GM19467 (cell line): ENCODE measurements at regions not wholly inside any gene's neighbourhood (a gene's known extent, or its start where the extent isn't known, plus 50 kb on each side); places are given as distances from the start of the nearest gene placed in this dataset.

ENCODE experiments used
- ATAC-seq: cut with Tn5 transposase; IDR thresholded peaks from one replicate; pipeline ENCODE4 v1.9.1; 2021; ENCODE audit warnings: mild to moderate bottlenecking, moderate library complexity; ENCODE audit not compliant: unreplicated experiment

DNA sequence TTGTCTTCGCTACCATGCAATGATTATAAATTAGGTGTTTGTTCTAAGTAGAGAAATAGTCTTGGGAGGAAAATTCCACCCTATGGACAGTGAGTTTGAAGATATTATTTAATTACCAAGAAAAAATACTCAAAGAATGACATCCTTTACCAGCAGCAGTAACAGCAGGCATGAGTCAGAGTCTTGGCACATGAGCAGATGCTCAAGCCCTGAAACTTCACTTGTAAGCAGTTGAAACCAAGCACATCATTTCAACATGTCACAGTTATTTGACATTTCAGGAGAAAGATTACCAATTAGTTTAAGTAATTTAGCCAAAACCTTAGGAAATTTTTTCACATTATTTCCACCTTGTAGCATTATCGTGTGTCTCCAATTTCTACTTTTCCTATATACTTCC lies 99.2 kb downstream of the C12orf50 start:
- ATAC-seq = no peak

DNA sequence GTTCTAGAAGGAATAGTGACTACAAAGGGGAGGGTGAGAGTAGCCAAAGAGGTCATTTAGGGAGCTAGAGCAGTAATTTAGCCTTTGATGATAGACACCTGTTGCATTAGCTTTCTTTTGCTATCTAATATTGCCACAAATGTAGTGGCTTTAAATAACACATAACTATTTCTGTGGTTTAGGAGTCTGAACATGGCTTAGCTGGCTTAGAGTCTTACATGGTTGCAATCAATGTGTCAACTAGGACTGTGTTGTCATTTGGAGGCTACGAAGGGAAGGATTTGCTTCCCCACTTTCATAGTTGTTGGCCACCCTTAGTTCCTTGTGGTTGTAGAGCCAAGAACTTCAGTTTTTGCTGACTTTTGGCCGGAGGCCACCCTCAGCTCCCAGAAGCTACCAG lies 99.9 kb downstream of the C12orf50 start:
- ATAC-seq = no peak

DNA sequence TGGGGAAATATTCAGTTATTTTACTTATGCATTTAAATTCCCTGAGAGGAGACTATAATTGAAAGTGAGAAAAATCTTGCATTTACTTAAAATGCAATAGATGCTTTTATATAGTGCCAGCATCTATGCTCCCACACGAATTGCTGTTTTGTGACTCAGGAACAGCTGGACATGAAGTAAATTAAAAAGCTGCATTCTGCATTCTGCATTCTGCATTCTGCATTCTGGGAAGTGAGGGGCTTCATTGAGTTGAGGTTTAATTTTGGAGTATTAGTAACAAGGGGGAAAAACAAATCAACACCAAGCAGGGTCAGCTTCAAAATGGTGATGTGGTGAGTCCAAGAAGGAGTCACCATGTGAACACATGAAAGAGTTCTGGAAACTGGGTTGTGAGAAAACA lies 101.2 kb downstream of the C12orf50 start:
- no peak for ATAC-seq

DNA sequence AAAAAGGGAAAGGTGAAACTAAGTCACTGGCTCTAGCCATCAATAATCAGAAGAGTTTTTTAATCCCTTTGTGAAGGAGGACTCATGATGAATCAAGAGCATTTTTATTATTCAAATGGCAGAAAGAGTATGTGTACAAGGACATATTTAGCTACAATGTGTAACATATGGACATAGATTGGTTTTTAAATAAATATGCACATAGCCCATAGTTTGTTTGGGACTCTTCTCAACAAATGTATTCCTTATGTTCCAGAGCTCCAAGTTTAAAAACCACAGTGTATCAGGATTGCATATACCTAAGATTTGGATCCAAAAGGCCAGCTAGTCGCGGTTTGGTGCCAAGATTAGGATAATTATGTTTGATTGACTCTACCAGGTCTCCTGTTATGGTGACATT lies 104.2 kb downstream of the C12orf50 start:
- no peak for ATAC-seq

DNA sequence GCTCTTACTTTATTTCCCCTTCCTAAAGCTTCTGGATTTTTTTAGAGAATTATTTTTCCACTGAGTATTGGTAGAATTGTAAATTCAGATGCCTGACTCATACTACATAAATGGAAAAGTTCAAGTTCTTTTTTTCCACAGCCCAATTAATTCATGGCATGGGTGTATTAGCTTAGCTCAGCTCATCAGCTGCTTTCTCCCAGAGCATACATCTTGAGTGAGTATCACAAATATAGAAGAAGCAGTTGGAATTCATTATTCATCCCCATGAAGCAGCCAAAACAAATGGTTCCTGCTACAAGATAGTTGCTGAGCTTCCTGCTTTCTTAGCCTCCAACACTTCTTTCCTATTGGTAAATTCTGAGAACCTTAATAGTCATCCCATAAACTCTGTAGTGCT lies 105.1 kb downstream of the C12orf50 start:
- ATAC-seq = no peak

DNA sequence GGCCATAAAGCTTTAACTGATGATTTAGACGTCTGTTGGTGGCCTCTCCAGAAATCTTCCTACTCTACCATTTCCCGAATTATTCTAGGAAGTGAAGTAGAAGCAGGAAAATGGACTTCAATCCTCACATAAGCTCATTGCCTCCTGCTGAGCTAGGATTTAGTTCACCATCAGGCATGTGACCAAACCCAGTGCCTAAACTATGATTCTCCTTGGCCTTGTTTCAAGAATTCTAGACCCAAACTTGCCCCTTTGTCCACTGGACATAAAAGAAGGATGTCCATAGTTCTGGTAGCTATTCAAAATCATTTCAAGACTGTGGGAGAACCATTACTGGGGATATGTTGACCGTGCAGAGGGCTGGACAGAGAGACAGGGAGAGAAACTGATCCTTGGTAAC lies 105.8 kb downstream of the C12orf50 start:
- ATAC-seq = no peak

DNA sequence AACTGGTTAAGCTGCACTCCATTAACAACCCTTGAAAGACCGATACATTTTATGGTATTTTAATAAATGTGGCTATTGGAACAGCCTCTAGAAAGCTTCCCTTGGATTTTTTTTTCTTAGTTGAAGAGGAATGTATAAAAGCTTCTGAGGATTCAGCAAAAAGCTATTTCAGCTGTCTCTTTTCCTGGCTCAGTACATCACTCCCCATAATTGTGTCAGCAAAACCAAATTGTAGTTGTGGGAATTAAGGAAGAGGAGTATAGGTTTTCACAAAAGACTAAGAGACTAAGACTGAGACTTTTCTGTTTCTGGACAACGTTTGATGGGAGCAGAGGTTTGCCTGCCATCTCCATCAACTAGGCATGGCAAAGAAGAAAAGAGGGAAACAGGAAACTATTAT lies 106.5 kb downstream of the C12orf50 start:
- ATAC-seq = no peak

DNA sequence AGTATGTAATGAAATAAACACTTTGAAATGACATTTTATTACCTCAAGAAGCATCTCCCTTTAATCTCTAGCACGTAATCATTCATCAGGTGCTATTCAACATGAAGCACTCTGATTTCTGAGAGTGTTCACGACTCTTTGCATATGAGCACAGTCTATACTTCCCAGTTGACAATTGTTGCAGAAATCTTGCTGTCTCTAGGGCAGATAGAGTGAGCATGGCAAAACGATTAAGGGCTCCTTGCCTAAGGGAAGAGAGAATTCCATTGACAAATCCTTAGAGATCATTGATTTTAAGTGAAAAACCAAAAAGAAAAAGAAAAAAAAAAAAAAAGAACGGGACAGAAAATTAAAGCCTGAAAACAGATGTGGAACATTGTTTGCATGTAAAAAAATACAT lies 107.6 kb downstream of the C12orf50 start:
- no peak for ATAC-seq

DNA sequence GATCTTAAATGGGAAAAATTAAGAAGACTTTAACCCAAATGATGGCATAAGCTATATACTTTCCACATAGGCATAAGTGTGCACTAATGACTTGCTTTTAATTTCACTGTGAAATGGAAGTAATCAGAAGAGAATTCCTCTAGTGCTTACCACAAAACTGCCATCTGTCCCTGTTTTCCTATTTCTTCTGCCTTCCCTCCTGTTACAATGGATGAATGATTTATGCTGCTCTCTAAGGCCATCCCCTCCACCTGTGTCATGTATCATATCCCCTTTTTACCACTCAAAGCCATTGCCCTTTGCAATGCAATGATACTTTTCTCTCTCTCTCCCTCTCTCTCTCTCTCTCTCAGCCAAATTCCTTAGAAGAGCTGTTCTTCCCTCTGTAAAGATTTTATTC lies 109.1 kb downstream of the C12orf50 start:
- no peak for ATAC-seq

DNA sequence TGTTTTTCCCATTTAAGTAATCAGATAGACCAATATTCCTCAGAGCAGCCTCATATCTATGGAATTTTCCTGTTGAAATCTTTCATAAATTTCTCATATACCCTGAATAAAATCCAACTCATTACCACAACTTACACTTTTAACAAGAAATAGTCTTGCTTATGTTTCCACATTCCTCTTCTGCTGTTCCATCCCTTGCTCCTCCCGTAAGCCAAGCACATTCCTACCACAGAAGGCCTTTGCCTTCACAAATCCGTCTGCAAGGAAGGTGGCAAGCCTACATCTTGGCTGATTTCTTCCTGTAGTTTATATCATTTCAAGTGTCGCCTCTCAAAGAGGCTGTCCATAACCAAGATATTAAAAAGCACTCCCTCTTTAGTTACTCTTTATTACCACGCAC lies 127.7 kb downstream of the C12orf50 start:
- ATAC-seq = no peak

DNA sequence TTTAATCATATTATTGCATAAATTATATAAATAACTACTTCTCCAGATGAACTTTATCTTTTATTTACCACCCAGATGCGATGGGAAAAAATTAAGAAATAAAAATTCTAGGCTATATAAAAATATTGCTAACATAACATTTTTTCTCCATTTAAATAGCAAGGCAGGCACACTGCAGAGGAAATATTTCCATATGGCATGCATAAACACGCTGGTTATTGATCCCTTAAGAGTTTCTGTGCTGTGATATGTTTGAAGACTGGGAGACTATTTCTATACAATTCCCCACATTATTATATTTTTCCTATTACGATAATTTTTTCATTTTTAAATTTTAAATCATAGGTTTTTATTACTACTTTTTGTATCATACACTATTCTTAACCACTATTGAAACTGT lies 131.5 kb downstream of the C12orf50 start:
- ATAC-seq = no peak

DNA sequence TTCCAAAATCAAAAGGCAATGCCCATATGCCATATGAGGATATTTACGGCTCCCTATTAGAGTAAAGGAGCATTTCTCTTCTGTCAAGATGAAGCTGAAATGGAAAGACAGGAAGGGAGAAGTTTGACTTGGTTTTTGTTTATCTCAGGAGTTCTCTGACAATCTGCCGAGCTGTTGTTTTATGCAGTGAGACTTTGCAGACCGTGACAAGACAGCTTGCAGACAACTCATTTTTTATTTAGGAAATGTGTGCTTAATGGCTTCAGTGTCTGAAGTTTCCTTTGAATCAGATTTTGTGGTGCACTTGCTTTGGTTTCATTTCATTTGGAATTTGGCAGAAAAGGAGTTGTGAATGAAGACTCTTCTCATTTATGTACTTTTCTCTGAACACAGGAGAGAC lies 145.4 kb downstream of the C12orf50 start:
- no peak for ATAC-seq

DNA sequence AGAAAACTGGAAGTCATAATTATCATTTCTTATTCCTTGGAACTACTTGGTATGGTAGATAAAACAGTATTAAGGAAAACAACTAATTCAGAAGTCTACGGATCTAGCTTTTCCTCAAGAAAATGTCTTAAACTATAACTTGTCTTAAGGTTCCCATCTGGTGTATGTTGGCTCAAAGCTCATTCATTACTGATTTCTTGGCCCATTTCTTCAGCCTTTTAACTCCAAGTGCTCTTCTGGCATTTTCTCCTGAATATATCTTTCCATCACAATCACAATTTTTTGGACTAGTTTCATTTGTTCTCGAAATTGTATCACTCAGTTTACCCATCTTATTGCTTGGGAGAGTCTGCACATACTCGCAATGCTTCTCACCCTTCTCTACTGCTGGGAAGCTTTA lies 150.1 kb downstream of the C12orf50 start:
- no peak for ATAC-seq

DNA sequence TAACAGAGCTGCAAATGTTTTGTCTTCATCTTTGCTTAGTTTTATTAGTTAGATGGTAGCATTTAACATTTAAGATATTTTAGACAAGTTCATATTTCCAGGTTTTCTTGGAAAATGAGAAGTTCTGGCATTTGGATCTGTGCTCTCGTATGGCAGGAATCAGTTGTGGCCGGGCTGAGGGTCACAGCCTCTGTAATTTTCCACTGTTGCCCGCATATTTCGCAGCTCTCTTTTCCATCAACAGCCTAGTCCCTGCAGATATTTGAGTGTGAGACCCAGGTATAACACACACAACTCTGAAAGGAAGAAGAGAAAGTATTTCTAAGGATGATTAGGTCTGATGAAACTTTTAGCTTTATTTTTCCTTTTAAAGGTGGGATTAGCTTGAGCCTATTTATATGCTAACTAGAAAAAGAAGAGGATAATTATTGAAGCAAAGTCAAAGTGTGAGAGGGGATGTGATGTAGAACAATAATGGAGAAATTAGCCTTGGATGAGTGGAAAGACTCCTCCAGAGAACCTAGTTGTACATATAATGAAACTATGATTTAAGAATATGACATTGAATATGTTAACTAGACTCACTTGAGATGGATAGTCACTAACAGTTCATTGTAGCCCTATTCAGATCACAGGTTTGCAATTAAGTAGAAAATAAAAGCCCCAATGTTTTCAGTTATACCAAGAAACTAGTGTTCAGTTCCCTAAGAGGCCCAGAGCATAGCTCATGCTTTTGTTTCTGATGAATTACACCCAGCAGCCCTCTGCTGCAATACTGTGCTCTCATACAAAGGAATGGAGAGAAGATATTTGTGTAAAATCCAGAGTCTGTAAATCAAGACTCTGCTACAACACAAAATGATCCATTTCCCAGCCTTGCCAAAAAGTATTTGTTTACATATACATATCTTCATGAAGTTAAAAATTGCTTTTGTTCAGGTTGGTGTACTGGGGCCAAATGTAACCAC lies 158.4 kb downstream of the C12orf50 start:
- no peak for ATAC-seq

DNA sequence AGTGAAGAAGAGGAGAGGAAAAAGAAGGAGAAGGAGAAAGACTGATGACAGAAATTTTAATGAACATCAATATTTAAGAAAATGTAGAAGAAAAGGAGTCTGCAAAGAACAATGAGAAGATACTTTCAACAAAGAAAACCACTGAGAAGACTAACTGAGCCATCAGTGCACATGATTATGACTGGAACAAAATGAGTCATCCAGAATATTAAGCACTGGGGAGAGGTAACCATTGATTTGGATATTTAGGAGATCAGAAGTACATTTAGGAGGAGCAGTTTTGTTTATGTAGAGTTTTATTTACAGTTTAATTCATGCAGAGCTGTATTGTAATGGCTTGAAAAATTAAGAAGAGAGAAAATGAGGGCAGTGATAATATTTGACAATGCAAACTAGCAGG lies 159.1 kb downstream of the C12orf50 start:
- no peak for ATAC-seq

DNA sequence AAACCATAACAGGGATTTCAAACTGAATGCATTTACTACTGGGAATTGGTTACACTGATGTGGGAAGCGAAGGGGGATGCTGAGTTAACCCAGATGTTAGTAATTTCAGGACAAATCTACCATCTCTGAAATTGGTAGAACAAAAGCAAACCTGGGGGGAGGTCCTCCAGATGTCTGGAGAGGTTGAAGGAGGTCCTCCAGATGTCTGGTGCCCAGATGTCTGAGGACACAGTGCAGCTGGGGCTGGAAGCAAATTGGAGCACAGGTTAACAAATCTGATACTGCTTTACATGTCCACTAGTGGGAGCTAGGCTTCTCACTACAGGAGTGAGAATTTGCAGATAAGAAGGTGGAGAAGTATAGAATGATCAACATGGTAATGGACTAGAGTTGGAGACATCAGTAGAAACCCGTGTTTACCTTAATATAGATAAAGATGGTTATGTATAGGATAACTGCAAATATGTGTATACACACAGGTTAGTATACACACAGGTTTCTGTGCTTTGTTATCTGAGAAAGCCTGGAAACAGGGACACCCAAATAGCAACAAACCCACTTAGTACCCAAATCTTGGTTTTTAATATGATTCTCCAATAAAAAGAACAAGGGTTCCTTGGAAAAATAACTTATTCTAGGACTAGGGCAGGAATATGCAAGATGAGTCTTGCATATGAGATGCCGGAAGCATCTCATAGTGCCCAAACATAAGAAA lies 162.5 kb downstream of the C12orf50 start:
- ATAC-seq = peak; percentile 60

DNA sequence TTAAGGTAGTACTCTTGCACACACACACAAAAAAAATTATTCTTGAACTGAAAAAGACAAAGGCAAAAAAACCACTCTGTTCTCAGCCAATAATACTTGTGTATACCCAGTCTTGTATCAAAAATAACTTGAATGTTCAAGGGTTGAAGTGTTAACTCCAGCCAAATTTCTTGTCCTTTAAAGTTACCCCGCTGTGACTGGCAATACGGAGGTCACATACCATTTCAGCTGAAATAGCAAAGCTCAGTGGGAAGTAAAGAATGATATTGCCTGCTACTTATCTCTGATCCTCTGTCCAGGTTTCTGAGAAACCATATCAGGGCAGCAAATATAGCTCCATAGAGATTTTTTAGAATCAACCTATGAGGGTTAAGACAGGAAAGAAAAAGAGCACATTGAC lies 167.4 kb downstream of the C12orf50 start:
- ATAC-seq = no peak

DNA sequence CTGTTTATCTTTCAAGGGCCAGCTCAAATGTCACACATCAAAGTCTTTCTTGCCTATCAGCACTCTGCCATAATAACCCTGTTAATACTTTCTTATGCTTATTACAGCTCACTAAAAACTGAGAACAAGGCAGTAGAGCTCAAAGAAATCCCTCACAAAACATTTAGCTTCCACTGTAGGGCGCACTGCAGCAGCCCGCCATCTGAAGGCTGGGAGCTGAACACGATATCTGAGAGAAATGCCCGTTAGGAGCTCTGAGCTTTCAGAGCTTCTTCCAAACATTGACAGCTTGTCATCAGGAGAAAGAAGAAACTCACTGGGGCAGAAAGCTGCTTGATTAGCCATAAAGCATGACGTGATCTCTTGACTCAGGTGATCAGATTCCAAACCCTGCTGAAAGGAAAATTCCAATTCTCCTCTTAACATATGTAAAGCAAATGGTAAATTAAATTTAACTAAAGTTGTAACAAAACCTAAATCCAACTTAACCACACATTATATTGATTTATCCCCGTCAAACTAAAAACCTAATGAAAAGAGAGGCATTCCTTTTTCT lies 175.7 kb downstream of the C12orf50 start:
- ATAC-seq = no peak

DNA sequence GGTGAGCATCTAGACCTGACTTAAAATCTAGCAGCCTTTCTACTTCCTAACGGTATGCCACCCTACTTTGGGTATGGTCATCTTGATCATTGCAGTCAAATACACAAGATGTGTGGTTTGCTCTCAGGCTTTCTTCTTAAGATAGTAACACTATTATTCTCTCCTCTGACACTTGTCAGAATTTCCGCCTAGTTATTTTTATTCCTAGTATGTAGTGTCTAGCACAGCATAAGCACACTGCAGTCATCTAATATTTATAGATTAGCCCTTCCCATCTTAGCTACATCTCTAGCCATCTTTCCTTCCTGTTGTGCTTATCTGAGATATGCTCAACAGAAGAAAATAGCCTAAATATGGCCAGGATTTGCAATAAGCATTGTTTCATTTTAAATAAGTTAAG lies 180.1 kb downstream of the C12orf50 start:
- no peak for ATAC-seq

DNA sequence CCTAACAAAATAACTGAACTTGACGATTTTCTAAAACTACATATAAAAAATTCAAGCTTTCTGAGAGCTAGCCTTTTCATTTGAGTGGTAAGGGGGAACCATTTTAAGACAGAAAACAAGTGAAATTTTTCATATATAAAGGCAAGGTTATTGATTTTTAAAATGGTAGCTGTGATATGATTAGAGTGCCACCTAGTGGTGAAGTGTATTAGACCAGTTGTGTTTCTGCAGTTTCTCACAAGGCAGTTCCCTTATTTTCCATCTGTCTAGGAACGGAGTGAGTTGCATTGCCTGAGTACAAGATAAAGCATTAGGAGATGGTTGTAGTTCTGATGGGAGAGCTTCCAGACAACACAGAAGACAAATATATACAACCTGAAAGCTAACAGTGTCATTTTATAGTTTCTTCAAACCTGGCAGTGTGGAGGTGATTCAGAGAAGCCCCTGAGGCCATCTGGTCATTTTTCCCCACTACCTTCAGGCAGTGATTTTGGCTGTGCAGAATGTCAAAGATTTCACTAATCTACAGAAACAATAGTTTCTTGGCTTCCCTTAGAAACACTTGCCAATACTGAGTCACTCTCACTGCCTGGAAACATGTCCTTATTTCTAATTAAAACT lies 180.8 kb downstream of the C12orf50 start:
- peak; percentile 54 for ATAC-seq

DNA sequence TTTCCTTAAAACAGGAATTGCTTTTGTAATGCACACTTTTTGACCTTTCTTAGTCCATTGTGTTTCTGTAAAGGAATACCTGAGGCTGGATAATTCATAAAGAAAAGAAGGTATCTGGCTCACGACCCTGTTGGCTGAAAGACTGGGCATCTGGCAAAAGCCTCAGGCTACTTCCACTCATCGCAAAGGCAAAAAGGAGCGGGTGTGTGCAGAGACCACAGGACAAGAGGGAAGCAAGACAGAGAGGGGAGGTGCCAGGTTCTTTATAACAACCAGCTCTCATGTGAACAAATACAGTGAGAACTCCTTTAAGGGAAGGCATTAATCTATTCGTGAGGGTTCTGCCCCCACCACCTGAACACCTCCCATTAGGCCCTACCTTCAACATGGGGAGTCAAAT lies 182.1 kb downstream of the C12orf50 start:
- ATAC-seq = no peak

DNA sequence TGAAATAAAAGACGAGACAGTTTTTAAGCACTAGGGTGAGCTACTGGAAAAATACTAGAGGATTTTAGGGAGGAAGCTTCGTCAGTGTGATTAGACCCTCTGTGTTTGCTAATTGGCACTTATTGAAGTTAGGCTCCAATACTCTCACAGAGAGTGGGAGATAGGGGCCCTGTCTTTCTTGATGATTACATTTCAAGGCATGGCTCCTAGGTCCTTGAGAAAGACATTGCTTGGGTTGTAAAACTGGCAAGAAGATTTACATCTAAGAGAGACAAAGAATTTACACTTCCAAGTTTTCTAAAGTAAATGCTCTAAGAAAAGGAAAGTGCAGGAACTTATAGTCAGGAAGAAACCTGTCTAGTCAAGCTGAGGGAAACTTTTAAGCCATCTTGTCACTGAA lies 183.2 kb downstream of the C12orf50 start:
- ATAC-seq = no peak
